Hepatocyte (in vitro differentiated cells): ENCODE measurements at regions not wholly inside any gene's neighbourhood (a gene's known extent, or its start where the extent isn't known, plus 50 kb on each side); places are given as distances from the start of the nearest gene placed in this dataset.

Experiments
- EZH2 ChIP-seq: fragments of 200-600 bp; sonication (generic); IDR thresholded peaks from 2 replicates; pipeline ENCODE4 v1.6.1; 2016; ENCODE audit warnings: antibody characterized with exemption, mild to moderate bottlenecking, borderline replicate concordance
- EZH2phosphoT487 ChIP-seq: fragments of 200-600 bp; sonication (generic); IDR thresholded peaks from one replicate; pipeline ENCODE4 v1.6.1; 2018; ENCODE audit warnings: antibody characterized with exemption, mild to moderate bottlenecking, low read depth, moderate library complexity; ENCODE audit not compliant: unreplicated experiment, severe bottlenecking
- TF ChIP-seq, protein P1 (sequence below): fragments of 200-600 bp; sonication (generic); IDR thresholded peaks from 2 replicates; pipeline ENCODE4 v1.5.1; 2016; ENCODE audit warnings: antibody characterized with exemption, mild to moderate bottlenecking; ENCODE audit not compliant: poor library complexity

DNA sequence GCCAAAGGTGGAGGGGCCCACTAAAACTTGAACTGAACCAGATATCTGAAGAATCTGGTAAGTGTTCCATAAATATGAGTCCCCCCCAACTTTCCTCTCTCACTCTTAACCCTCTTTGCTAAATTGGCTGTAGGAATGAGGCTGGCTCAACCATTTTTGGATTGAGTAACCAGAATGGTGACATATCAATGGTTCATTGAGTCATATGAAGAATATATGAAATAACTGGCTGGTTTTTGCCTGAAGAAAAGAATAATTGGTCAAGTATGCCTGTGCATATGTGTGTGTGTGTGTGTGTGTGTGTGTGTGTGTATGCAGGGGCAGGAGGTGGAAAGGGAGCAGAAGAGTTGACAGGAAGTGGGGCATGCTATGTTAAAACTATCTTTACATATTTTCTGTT, 472.9 kb upstream of the THBS1 start:
- TF ChIP-seq, protein P1, sequence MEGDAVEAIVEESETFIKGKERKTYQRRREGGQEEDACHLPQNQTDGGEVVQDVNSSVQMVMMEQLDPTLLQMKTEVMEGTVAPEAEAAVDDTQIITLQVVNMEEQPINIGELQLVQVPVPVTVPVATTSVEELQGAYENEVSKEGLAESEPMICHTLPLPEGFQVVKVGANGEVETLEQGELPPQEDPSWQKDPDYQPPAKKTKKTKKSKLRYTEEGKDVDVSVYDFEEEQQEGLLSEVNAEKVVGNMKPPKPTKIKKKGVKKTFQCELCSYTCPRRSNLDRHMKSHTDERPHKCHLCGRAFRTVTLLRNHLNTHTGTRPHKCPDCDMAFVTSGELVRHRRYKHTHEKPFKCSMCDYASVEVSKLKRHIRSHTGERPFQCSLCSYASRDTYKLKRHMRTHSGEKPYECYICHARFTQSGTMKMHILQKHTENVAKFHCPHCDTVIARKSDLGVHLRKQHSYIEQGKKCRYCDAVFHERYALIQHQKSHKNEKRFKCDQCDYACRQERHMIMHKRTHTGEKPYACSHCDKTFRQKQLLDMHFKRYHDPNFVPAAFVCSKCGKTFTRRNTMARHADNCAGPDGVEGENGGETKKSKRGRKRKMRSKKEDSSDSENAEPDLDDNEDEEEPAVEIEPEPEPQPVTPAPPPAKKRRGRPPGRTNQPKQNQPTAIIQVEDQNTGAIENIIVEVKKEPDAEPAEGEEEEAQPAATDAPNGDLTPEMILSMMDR: no peak
- TF ChIP-seq EZH2 (no peak), EZH2phosphoT487 (no peak)
